ENCODE measurements at regions not wholly inside any gene's neighbourhood (a gene's known extent, or its start where the extent isn't known, plus 50 kb on each side); places are given as distances from the start of the nearest gene placed in this dataset.

DNA sequence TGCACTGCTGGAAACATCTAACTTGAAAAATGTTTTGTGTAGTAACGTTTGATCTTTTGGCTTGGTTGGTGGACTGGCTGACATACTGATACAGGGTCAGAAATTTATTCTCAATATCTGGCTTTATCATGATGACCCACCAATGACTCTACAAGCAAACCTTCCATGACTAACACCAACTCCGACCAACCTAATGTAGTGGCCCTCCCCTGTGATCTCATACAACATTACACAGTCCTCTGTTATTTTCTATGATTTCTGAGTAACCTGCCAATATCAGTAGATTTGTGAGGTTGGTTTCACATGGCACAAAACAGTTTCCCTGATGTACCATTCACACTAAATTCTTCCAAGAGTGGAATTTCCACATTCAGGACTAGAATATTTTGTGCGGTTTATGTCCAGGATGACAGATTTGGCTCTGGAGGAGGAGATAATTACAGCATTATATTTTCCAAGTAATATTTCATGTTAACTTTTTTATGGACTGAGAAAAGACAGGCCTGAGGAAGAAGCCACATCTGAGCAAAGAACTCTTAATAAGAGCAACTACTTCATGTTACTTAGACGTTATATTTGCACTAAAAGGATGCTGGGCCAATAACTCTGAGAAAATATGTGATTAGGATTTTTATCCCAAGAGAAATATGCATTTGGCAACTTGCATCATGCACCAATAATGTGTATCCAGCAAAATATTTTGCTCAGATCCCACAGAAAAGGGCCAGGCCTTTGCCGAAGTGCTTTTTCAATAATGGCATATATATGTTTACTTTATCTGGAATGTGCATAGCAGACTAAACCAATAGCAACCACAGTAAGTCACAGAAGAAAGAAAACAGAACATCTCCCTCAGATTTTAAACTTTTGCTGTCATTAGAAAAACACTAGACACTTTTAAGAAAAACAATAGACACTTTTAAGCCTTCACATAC is 273.4 kb downstream of the KCNN2 start:
- H3K4me1 ChIP-seq, result no peaks in the 10 kb centered on the region
- no peak overlapping the region for H3K4me3 ChIP-seq
- no peak for DNase-seq (ENCODE audit: low spot score in 2 of 2)
- TF ChIP-seq CTCF (IDR thresholded peaks at IDR 0.05), result no peak
- H3K27me3 ChIP-seq, result no peaks in the 10 kb centered on the region
- intact Hi-C loops (cut with DNase I), result no loop called here
- no peak overlapping the region for H3K27ac ChIP-seq
- H3K36me3 ChIP-seq, result no peaks in the 10 kb centered on the region
- H3K9me3 ChIP-seq, result no peaks in the 10 kb centered on the region

GRCh38 chr5:114634517-114634916 is 272.6 kb downstream of the KCNN2 start:
- no peaks in the 10 kb centered on the region for H3K4me1 ChIP-seq
- TF ChIP-seq CTCF (IDR thresholded peaks at IDR 0.05), result no peak
- no peaks in the 10 kb centered on the region for H3K36me3 ChIP-seq
- H3K4me3 ChIP-seq, result no peak overlapping the region
- no peaks in the 10 kb centered on the region for H3K9me3 ChIP-seq
- DNase-seq (ENCODE audit: low spot score in 2 of 2), result no peak
- no peak overlapping the region for H3K27ac ChIP-seq
- intact Hi-C loops (cut with DNase I), result no loop called here
- no peaks in the 10 kb centered on the region for H3K27me3 ChIP-seq

GRCh38 chr5:114612406-114612805 is 250.5 kb downstream of the KCNN2 start:
- no peak for TF ChIP-seq CTCF (IDR thresholded peaks at IDR 0.05)
- Histone ChIP-seq H3K4me1 (no peaks in the 10 kb centered on the region), H3K9me3 (no peaks in the 10 kb centered on the region), H3K27ac (no peak overlapping the region), H3K27me3 (no peaks in the 10 kb centered on the region), H3K36me3 (no peaks in the 10 kb centered on the region), H3K4me3 (no peak overlapping the region)
- DNase-seq (ENCODE audit: low spot score in 2 of 2), result no peak
- intact Hi-C loops (cut with DNase I), result no loop called here

- no peak overlapping the region for H3K4me3 ChIP-seq
- intact Hi-C loops (cut with DNase I), result no loop called here
- no peak overlapping the region for H3K27ac ChIP-seq
- H3K36me3 ChIP-seq, result no peaks in the 10 kb centered on the region
- TF ChIP-seq CTCF (IDR thresholded peaks at IDR 0.05), result no peak
- DNase-seq (ENCODE audit: low spot score in 2 of 2), result no peak
- no peaks in the 10 kb centered on the region for H3K4me1 ChIP-seq
- H3K27me3 ChIP-seq, result no peaks in the 10 kb centered on the region
- no peaks in the 10 kb centered on the region for H3K9me3 ChIP-seq
Measured at GRCh38 chr5:114581136-114581535, 219.3 kb downstream of the KCNN2 start.

GRCh38 chr5:114565871-114566270 is 204.0 kb downstream of the KCNN2 start:
- Histone ChIP-seq H3K4me1 (no peaks in the 10 kb centered on the region), H3K27me3 (no peaks in the 10 kb centered on the region), H3K9me3 (no peaks in the 10 kb centered on the region), H3K36me3 (no peaks in the 10 kb centered on the region), H3K4me3 (no peak overlapping the region), H3K27ac (no peak overlapping the region)
- no peak for DNase-seq (ENCODE audit: low spot score in 2 of 2)
- TF ChIP-seq CTCF (IDR thresholded peaks at IDR 0.05), result no peak
- intact Hi-C loops (cut with DNase I), result no loop called here
